HL-60 (cell line): ENCODE measurements at regions not wholly inside any gene's neighbourhood (a gene's known extent, or its start where the extent isn't known, plus 50 kb on each side); places are given as distances from the start of the nearest gene placed in this dataset.

Experiments
- DNase-seq, 2 experiments: peaks; one replicate each; pipeline ENCODE4 v3.0.0-alpha.2; 2010 to 2020; ENCODE audit warnings: low read depth in 1 of 2, low spot score in 1 of 2
- H3K27ac ChIP-seq: fragments of 250-450 bp; sonication (Bioruptor Pico); replicated peaks from 2 replicates; pipeline ENCODE4 v1.5.1; 2020; ENCODE audit warnings: mild to moderate bottlenecking, moderate library complexity
- H3K27me3 ChIP-seq: fragments of 250-450 bp; sonication (Bioruptor Pico); 2 replicates; pipeline ENCODE4 v1.5.1; 2021; ENCODE audit warnings: mild to moderate bottlenecking, moderate library complexity; ENCODE audit not compliant: insufficient read depth, poor library complexity, severe bottlenecking
- H3K4me3 ChIP-seq: replicated peaks from 2 replicates; pipeline ENCODE4 v1.5.1; 2011; ENCODE audit warnings: mild to moderate bottlenecking, control low read depth, low read length; ENCODE audit not compliant: insufficient read depth
- CTCF ChIP-seq: IDR thresholded peaks from one replicate; pipeline ENCODE4 v1.5.1; 2011; ENCODE audit warnings: low read length, control low read depth, inconsistent platforms; ENCODE audit not compliant: insufficient read depth
- GABPA ChIP-seq: IDR thresholded peaks from 2 replicates; pipeline ENCODE4 v1.6.1; 2012; ENCODE audit warnings: low read depth
- POLR2AphosphoS5 ChIP-seq: IDR thresholded peaks from 2 replicates; pipeline ENCODE4 v1.6.1; 2012; ENCODE audit warnings: low read depth
- REST ChIP-seq: IDR thresholded peaks from 2 replicates; pipeline ENCODE4 v1.6.1; 2012; ENCODE audit warnings: low read depth; ENCODE audit not compliant: insufficient replicate concordance
- SPI1 ChIP-seq: IDR thresholded peaks from 2 replicates; pipeline ENCODE4 v1.6.1; 2012; ENCODE audit warnings: low read depth, mild to moderate bottlenecking, borderline replicate concordance

DNA sequence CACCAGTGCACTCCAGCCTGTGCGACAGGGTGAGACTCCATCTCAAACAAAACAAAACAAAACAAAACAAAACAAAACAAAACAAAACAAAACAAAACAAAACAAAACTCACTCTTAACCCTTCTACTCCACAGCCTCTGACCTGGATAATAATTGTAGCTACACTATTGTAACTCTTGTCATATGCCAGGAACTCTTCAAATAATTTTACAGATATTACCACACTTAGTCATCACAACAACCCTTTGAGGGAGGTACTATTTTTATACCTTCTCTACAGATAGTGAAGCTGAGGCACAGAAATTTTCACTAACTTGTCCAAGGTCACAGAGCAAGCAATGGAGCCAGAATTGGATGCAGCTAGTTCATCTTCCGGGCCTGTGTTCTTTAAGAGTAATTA, 547.8 kb downstream of the ADGRL2 start:
- no peaks in the 10 kb centered on the region for H3K27me3 ChIP-seq
- H3K4me3 ChIP-seq, result no peak overlapping the region
- TF ChIP-seq POLR2AphosphoS5 (no peak), SPI1 (no peak), GABPA (no peak), CTCF (no peak), REST (no peak)
- no peak for DNase-seq
- no peak overlapping the region for H3K27ac ChIP-seq

DNA sequence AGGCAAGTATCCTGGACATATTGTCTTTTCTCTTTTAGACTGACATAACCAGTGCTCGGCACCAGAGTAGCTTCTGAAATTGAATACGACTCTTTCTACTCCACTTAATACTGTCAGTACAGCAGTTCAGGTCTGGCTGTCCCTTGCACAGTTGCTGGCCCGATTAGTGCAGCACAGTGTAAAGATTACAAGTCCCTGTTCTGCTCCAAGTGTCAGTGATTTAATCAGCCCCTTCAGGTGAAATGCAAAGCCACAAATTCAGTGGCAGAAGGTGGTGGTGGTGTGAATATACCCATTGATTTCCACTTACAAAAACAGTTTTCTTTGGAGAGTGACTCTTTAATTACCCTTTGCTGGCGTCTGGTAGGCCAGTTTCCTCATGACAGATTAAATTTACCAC, 545.4 kb downstream of the ADGRL2 start:
- no peak for TF ChIP-seq POLR2AphosphoS5
- TF ChIP-seq REST, result no peak
- TF ChIP-seq CTCF, result no peak
- no peak for TF ChIP-seq GABPA
- no peak for TF ChIP-seq SPI1
- no peaks in the 10 kb centered on the region for H3K27me3 ChIP-seq
- no peak for DNase-seq
- no peak overlapping the region for H3K27ac ChIP-seq
- no peak overlapping the region for H3K4me3 ChIP-seq

DNA sequence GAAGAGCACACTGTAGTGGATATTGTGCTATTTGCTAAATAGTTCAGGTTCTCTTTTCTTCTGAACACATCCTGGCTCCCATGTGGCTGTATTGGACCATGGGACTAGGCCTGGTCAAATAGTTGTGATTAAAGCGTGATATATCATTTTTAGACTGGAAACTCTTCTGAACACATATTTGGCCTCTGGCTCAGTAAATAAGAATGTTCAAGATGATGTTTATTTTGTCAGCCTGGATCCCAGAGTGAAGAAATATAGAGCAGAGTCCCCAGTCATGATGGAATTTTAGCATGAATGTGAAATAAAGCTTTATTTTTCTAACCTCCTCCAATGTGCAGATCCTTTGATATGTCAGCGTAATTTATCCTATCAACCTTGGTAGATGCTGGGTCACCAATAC, 542.6 kb downstream of the ADGRL2 start:
- no peaks in the 10 kb centered on the region for H3K27me3 ChIP-seq
- no peak overlapping the region for H3K27ac ChIP-seq
- no peak overlapping the region for H3K4me3 ChIP-seq
- TF ChIP-seq CTCF (no peak), POLR2AphosphoS5 (no peak), SPI1 (no peak), GABPA (no peak)
- no peak for DNase-seq

DNA sequence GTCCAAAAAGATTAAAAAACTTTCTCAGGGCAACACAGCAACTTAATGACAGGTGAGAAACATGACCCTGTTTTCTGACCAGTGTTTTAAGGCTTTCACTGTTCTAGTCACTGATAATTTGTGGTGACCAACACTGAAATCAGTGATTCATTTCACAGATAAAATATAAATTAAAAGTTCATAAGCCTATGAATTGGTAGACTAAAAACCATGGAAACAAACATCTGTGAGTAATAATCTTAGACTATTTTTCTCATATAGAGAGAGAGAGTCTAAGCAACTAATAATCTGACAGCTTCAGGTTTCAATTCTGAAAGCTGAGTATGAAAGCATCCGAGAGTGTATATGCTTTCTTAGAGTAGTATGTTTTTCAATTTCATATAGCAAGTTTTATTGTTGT, 536.9 kb downstream of the ADGRL2 start:
- Histone ChIP-seq H3K27ac (no peak overlapping the region), H3K4me3 (no peak overlapping the region), H3K27me3 (no peaks in the 10 kb centered on the region)
- no peak for TF ChIP-seq POLR2AphosphoS5
- TF ChIP-seq REST, result no peak
- no peak for TF ChIP-seq GABPA
- no peak for TF ChIP-seq SPI1
- no peak for TF ChIP-seq CTCF
- no peak for DNase-seq
